ENCODE measurements at regions not wholly inside any gene's neighbourhood (a gene's known extent, or its start where the extent isn't known, plus 50 kb on each side); places are given as distances from the start of the nearest gene placed in this dataset.

- no peak for TF ChIP-seq CTCF (IDR thresholded peaks at IDR 0.05)
- TF ChIP-seq POLR2A (IDR thresholded peaks at IDR 0.05) = no peak
These were observed 188.9 kb downstream of the TENT4A start for GRCh38 chr5:6902094-6902493.
